ENCODE measurements at regions not wholly inside any gene's neighbourhood (a gene's known extent, or its start where the extent isn't known, plus 50 kb on each side); places are given as distances from the start of the nearest gene placed in this dataset.
"Not testable (repeated sequence)": the region's sequence is repeated elsewhere in the genome, so short reads cannot be mapped to it uniquely, and the experiment has no call there.

DNA sequence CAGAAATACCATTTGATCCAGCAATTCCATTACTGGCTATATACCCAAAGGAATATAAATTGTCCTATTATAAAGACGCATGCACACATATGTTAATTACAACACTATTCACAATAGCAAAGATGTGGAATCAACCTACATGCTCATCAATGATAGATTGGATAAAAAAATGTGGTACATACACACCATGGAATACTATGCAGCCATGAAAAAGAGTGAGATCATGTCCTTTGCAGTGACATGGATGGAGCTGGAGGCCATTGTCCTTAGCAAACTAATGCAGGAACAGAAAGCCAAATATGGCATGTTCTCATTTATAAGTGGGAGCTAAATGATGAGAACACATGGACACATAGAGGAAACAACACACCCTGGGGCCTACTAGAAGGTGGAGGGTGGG, 78.3 kb upstream of the EED start:
- DNase-seq: not testable (repeated sequence)

DNA sequence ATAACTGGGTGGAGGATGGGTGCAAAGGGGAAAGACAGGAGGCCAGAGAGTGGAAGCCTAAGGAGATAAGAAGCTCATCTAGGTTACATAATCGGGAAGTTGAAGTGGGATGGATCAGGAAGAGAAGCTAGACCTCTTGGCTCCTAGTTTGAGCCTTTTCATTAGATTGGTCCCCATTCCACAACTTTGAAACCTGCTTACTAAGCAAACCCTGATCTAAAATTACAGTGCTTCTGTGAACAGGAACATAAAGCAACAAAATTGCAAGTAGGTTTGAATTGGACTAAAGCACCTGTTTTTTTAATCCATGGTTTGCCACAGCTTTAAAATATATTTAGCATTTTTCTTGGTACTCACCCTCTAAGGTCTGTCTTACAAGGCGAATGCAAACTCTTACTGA, 80.4 kb upstream of the EED start:
- DNase-seq: no peak

DNA sequence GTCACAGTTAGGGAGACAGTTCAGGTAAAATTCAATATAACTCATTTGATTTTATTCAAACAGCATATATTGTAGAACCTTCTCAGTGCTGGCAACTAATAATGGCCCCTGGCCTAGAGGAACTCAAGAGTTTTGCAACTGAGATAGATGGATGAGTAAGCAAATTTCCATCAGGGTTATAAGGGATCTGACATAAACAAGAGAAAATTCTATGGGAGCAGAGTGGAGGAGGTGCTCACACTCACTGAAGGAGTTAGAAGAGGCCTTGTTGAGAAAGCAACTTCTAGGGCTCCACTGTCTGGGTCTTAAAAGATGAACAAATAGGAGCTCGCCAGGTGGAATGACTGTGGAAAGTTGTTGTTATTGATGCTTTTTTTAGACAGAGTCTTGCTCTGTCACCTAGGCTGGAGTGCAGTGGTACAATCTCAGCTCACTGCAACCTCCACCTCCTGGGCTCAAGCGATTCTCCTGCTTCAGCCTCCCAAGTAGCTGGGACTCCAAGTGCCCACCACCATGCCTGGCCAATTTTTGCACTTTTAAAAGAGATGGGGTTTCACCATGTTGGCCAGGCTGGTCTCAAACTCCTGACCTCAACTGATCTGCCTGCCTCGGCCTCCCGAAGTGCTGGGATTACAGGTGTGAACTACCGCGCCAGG, 81.2 kb upstream of the EED start:
- peak; percentile 61 to 79 for DNase-seq

DNA sequence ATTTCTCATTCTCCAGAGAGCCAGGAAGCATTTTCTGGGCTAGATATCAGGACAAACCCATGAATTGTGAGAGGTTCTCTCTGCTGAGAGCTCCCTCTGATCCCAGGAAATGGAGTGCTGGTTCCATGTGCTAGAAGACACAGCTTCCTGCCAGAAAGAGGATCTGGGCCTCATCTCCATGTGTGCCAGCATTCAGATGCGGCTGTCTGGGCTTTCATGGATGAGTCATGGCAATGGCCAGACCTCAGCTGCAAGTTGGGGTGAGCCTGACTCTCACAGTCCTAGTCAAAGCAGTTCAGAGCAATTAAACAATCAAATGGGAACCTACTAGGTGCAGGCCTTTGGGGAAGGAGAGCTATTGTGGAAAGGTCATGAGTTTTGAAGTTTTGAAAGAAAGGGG, 82.3 kb upstream of the EED start:
- DNase-seq: peak; percentile 84 to 89

DNA sequence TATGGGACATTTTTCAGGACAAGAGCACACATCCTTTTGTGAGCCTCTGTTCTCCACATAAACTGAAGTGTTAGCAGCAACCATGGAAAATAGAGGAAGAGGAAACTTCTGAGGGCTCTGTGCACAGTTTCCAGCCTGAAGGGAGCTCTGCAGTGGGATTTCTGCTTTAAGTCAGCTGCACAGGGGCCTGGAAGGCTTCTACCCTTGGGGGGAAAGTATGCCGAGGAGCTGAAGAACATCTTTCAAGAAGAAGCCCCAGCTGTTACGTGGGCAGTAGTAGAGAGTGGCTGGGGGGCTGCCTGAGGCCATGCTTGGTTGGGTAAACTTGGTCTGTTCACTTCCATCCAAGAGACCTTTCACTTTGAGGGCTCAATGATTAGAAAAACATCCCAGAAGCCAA, 82.7 kb upstream of the EED start:
- peak; percentile 45 to 48 for DNase-seq

DNA sequence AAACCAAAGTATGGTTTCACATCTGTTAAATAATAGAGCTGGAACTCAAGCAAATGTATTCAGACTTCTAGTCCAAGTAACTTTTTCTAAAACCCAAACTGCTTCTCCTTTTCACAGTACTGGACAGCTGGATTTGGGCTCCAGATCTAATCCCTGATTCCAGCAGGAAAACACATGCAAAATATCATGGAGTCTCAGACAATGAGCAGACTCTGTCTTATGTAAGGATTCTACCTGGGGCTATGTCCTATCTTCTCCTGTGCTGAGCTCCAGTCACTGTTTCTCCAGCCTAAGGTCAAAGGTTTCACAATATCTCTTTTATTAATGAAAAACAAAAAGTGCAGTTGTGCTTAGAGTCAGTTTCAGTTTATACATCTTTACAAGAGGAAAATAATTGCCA, 83.2 kb upstream of the EED start:
- DNase-seq: no peak

DNA sequence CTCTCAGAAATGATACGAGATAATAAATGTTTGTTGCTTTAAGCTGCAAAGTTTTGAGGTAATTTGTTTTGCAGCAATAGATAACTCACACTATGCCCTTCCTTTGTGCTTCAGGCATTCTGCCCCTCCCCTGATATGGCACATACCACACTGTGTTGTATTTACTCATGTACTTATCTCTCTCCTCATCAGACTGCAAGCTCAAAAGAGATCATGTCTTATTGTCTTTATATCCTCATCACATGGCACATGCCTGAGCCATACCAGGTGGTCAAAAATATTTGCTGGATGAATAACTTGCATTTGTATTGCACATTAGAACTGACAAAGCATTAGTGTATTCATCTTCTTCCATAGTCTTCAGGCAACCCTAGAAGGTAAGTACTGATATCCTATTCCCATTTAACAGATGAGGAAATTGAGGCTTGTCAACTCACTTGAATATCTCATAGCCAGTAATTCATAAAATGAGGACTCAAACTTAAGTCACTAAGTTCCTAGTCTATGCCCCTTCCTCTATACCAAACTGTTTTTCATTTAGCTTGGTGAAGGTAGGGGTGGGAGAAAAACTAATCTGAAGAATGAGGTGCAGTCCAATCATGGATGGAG, 83.9 kb upstream of the EED start:
- DNase-seq: no peak

DNA sequence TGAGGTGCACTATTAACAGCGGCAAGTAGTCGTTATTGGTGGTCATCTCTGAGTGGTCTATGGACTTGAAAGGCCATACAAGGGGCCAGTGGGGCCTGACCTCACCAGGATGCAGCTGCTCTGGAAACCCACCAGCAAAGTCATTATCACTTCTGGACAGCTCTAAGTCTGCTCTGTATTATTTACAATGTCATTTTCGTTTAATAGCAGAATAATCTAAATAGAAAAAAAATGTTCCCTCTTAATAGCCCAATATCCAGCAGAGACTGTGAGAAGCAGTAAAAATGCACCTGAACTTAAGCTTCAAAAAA, 85.0 kb upstream of the EED start:
- DNase-seq: no peak

DNA sequence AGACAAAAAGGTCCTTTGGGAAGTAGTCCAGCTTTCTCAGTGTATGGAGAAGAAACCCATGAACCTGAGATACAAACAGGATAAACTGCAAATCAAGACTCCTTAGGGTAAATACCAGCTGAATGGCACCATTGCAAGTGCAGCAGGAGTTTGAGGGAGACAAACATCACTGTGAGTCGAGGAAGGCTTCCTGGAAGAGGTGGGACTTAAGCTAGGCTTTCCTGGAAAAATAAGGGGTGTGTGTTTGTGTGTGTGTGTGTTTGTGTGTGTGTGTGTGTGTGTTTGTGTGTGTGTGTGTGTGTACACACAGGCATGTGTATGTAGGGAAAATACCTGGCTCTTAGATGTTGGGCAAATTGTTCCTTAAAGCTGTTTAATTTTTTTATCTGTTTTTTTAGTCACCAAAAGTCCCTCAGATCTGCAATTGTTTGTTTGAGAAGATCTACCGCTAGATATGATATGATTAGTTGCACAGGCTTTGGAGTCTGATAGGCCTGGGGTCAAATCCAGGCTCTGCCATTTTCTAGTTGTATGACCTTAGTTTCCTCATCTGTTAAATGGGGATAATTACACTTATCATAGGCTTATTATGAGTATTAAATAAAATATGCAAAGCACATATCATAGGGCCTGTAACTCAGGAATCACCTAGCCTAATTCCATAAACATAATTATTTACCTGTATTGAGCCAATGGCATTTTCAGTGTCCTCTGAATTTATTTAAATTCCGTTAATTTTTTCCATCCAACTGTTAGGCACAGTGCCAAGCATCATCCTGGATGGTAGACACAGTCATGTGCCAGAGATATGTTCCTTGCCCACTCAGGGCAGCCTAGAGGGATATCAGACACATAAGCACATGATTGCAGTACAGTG, 85.6 kb upstream of the EED start:
- no peak for DNase-seq

DNA sequence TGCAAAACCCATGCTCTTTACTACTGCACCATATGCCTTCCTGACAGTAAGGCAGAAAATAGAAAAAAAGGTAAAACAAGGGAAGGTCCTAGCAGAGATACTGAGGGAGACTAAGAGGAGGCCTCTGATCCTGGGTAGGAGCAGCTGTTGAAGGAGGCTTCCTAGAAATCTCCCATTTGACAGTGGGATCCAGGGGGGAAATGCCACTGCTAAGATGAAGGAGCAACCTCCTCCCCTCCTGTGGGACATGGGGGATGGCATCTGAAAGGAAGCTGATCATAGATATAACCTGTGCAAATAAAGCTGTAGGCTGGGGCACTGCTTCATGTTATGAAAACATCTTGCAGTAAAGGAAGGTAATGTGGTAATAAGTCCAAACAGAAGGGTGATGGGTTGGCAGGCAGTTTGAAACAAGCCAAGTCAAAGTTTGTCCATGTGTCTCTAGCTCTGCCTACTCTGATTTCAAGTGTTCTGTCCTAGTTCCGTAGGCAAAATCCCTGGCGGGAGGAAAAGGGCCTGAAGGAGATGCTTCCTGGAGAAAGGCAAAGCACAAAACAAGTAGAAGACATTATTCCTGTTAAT, 86.7 kb upstream of the EED start:
- no peak for DNase-seq

DNA sequence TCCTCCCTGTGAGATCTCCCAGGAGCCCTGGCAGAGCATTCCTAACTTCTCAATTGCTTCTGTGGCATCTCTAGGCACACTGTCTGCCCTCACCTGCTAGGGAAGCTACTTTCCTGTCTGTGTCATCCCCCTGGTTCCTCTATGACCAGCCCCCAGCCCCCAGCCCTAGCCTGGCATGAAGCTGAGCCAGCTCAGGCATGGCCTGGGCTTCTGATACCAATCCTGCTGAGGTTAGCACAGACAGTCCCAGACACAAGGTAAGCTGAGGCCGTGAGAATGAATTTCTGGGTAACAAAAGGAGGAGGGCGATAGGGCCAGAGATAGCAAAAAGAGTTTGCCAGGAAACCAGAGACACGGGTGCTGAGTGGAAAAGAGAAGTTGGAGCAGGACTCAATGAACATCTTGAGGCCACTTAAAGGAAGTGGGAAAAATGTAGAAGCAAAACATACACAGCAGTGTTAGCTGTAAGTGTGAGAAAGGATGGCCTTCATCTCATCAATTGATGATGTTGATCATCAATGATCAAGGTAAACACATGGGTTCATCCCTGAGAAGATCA, 87.6 kb upstream of the PICALM start:
- DNase-seq: peak in 1 of 2 donors; percentile 50

DNA sequence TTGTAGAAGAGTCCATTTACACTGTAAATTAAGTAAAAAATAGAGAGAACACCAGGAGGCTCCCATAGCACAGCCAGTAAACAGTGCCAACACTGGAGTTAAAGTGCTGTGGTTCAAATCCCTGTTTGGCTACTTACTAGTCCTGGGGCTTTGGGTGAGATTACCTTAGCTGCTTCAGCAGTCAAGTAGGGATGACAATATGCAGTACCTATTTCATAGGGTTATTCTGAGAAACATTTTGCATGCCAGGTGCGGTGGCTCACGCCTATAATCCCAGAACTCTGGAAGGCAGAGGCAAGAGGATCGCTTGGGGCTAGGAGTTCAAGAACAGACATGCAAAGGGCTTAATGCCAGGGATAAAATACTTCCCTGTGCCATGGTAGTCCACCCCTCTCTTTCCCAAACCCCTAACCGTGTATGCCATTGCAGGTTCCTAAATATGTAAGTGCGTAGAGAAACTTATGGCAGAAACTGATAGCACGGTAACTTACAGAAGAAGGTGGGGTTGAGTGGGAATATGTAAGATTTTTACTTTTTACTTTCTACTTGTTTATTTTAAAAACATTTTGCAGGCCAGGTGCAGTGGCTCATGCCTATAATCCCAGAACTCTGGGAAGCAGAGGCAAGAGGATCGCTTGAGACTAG, 86.4 kb upstream of the PICALM start:
- no peak for DNase-seq

DNA sequence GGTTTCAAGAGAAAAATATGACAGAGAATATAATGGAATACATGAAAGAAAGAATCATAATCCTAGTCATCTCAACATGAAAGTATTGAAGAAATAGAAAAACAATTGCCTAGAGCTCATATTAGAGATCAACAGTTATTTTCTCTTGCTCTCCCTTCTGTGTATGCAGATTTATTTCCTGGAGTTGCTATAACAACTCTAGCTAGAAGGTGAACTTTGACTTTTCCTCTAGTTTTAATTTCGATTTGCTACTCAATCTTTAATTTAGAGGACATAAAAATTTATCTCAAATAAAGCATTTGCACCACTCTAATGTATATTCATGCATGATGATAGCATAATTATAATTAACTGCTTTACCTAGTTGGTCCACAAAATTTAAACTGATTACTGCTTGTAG, 84.6 kb upstream of the PICALM start:
- DNase-seq: no peak

DNA sequence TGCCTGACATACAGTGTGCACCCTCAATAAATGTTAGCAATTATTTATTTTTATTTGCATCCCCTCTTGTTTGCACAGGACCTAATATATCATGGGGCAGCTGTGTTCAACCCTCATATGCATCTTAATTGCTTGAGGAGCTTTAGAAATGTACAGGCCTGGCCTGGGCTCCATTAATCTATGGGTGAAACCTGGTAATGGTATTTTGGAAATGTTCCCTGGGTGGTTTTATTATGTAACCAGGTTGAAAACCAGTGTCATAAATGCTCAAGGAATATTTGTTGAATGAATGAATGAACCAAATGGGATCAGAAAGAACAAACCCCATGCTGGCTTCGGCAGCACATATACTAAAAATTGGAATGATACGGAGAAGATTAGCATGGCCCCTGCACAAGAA, 84.0 kb upstream of the PICALM start:
- DNase-seq: no peak

DNA sequence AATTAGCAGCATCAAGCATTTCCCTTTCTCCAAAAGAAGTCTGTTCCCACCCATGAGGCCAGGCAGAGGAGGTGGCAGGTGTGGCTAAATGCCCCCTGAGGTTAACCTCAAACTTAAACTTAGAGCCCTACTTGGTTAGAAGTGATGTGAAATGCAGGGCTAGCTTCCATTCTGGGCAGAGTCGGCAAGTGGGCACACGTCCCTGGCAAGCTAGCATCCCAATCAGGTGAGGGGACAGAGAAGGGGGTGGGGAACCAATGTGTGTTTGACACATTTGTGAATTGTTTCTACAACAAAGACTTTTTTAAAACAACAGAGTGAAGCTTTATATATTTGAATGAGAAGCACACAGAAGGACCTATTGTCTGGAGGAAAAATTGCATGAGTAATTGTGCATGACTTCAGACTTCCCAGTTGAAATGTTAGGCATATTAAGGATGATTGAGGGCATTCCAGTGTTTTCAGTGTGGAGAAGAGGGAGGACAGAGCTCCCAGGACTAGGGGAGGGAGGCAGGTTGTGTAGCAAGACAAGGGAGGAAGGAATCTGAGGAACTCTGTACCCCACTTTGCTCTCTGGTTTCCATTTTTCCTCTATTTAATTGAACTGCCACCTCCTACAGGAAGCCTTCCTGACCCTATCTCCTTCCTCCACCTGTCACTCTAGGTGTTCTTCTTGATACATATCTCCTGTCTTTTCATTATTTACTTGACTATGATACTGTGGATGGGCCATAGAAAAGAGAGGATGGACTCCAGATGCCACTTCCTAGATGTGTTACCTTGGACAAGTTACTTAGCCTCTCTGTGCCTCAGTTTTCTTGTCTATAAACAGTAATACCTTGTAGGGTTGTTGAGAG, 83.3 kb upstream of the PICALM start:
- DNase-seq: no peak

DNA sequence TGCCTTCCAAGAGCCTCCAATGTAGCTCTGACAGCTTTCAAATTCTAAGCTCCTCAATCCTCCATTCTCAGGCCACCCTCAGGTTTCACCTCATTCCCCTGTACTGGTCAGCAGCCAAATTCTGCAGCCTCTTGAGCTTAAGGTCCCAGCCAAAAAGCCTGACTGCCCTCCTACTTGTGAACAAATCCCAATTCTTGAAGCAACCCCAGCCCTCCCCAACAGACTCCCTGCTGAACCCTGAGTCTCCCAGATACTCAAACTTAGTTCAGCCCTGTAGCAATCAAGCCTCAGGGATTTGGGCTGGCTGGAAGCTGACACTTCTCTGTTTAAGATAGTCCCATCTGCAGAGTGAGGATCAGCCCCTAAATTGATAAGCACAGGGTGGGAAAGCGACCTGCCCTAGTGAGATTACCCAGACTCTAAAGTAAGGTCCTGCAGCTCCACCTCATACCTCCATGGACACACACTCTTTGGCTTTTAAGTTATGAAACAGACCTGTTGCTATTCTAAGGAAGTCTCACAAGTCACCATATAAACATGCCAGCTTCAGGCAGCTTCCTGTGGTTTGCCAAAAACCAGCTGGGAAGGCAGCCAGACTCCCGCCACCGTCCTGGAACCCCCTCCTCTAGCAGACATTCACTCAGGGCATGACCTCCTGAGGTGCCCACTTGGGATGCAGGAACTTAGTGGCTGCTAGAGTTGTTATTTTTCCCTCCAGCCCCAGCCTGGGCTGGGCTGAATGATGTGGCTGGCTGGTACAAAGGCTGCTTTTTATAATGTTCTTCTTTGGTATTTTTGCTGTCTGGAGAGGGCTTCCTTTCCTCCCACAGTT, 82.5 kb upstream of the PICALM start:
- DNase-seq: no peak

DNA sequence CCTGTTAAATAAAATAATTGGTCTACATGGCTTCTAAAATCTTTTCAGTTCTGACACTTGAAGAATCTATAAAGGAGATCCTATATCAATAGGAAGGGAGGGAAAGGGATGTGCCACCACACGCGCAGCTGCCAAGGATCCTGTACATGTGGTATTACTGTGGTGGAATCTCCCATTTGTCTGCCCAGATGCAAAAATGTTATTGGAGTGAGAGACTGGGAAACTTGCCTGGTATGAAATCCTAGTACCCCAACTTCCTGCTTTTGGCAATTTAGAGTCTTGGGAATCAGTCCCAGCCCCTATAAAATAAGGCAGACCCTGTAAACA, 81.9 kb upstream of the PICALM start:
- no peak for DNase-seq

DNA sequence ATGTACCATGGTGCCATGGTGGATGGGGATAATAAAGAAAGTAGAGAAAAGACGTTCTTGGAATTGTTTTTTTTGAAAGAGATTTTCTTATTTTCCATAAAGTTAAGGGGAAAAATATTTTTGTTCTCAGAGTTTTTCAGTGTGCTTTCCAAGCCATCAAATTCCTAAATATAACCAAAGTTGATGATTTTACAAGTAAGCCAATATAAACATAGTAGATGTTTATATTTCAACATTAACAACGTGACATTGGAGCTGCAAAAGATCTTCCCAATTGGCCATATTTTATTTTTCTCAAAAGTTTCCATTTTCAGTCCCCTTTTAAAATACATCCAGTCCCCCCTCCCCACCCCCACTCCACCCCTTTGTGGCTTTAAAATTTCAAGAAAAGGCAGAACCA, 80.9 kb upstream of the PICALM start:
- no peak for DNase-seq

DNA sequence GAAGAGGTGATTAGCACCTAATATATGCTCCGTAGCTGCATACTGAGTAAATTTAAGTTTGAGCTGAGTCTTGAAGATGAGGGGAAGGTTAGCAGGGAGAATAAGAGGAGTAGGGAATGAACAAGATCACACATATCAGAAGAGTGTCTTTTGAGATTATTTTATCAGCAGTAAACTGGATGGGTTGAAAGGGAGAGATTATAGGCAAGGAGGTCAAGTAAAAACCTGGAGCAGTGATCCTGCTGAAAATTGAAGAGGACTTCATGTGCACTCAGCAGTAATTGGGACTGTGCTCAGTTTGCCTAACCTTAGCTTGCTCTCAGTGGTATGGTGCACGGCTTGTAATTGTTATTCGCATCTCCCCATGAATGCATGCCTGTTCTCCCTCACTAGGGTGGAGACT, 79.5 kb upstream of the PICALM start:
- DNase-seq: no peak

DNA sequence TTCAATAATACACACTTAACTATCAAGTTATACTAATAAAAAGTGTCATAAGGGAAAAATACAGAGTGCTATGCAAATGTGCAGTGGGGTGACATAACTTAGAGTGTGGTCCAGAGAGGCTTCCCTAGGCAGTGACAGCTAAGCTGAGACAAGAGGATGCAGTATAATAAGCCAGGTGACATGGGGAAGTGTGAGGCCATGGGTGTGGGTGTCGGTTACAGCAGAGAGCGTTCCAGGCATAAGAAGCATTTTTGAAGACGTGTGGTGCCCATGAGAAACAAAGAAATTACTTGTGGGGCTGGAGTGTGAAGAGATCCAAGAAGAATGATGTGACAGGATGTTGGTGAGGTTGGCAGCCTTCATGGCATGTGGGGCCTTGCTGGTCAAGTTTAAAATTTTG, 78.1 kb upstream of the PICALM start:
- DNase-seq: no peak
